HEK293 (cell line): ENCODE measurements at regions not wholly inside any gene's neighbourhood (a gene's known extent, or its start where the extent isn't known, plus 50 kb on each side); places are given as distances from the start of the nearest gene placed in this dataset.

Experiments used
- CTCF ChIA-PET: fragments of 350-600 bp; formaldehyde crosslinking; extraction: SDS; loops from one replicate; lab custom pipeline; 2021; ENCODE audit warnings: antibody characterized with exemption; lab: Yijun Ruan, JAX
- POLR2A ChIA-PET: fragments of 300-600 bp; formaldehyde crosslinking; extraction: SDS; loops from one replicate; lab custom pipeline; 2020; ENCODE audit warnings: antibody characterized with exemption, inconsistent platforms; lab: Yijun Ruan, JAX
- H3K27ac ChIP-seq: fragments of 200-500 bp; sonication (Bioruptor generic); 2 replicates; pipeline ENCODE4 v1.5.1; 2014; ENCODE audit warnings: low read depth, low read length, control low read depth, inconsistent platforms; ENCODE audit errors: extremely low read depth
- H3K36me3 ChIP-seq, 2 experiments: fragments of 200-500 bp in 1 of 2; sonication (Bioruptor generic) in 1 of 2; 1 replicate in 1 of 2; 2 replicates in 1 of 2; pipeline ENCODE4 v1.5.1; 2014 to 2017; ENCODE audit warnings: inconsistent platforms in 2 of 2, low read length in 2 of 2; ENCODE audit not compliant: control insufficient read depth in 2 of 2, insufficient read depth in 1 of 2
- H3K4me1 ChIP-seq: fragments of 200-500 bp; sonication (Bioruptor generic); 2 replicates; pipeline ENCODE4 v1.5.1; 2014; ENCODE audit warnings: mild to moderate bottlenecking, low read length, inconsistent platforms; ENCODE audit not compliant: control insufficient read depth, insufficient read depth
- H3K4me3 ChIP-seq: 2 replicates; pipeline ENCODE4 v1.5.1; 2011; ENCODE audit warnings: low read depth, mild to moderate bottlenecking, control low read depth, low read length, moderate library complexity
- H3K9me3 ChIP-seq: fragments of 200-500 bp; sonication (Bioruptor generic); 2 replicates; pipeline ENCODE4 v1.5.1; 2014; ENCODE audit warnings: low read depth, low read length, inconsistent platforms; ENCODE audit not compliant: control insufficient read depth, insufficient read depth
- GLI2 ChIP-seq: fragments of 450-650 bp; formaldehyde crosslinking; IDR thresholded peaks from 2 replicates; pipeline ENCODE4; 2017; ENCODE audit warnings: missing biosample characterization, missing genetic modification characterization, low read depth, borderline replicate concordance
- GLI4 ChIP-seq: fragments of 450-650 bp; formaldehyde crosslinking; IDR thresholded peaks from 2 replicates; pipeline ENCODE4 v1.5.1; 2016; ENCODE audit warnings: missing biosample characterization, missing genetic modification characterization
- OSR2 ChIP-seq: fragments of 450-650 bp; formaldehyde crosslinking; IDR thresholded peaks from 2 replicates; pipeline ENCODE4 v1.5.1; 2016; ENCODE audit warnings: missing biosample characterization, missing genetic modification characterization
- SCRT1 ChIP-seq: fragments of 450-650 bp; formaldehyde crosslinking; IDR thresholded peaks from 2 replicates; pipeline ENCODE4 v1.5.1; 2016; ENCODE audit warnings: missing biosample characterization, missing genetic modification characterization, borderline replicate concordance
- SP7 ChIP-seq: fragments of 450-650 bp; formaldehyde crosslinking; IDR thresholded peaks from 2 replicates; pipeline ENCODE4 v1.5.1; 2016; ENCODE audit warnings: missing biosample characterization, missing genetic modification characterization
- YY1 ChIP-seq: fragments of 450-650 bp; formaldehyde crosslinking; IDR thresholded peaks from 2 replicates; pipeline ENCODE4 v1.5.1; 2018; ENCODE audit warnings: missing biosample characterization, missing genetic modification characterization
- ZBTB21 ChIP-seq: fragments of 450-650 bp; formaldehyde crosslinking; IDR thresholded peaks from 2 replicates; pipeline ENCODE4 v1.5.1; 2017; ENCODE audit warnings: missing biosample characterization, missing genetic modification characterization
- ZBTB48 ChIP-seq: fragments of 450-650 bp; formaldehyde crosslinking; IDR thresholded peaks from 2 replicates; pipeline ENCODE4 v1.5.1; 2016; ENCODE audit warnings: missing biosample characterization, missing genetic modification characterization
- ZFP37 ChIP-seq: fragments of 450-650 bp; formaldehyde crosslinking; IDR thresholded peaks from 2 replicates; pipeline ENCODE4 v1.5.1; 2016; ENCODE audit warnings: missing biosample characterization, missing genetic modification characterization
- ZFP41 ChIP-seq: fragments of 450-650 bp; formaldehyde crosslinking; IDR thresholded peaks from 2 replicates; pipeline ENCODE4 v1.5.1; 2016; ENCODE audit warnings: missing biosample characterization, missing genetic modification characterization, borderline replicate concordance
- ZIC2 ChIP-seq: fragments of 450-650 bp; formaldehyde crosslinking; IDR thresholded peaks from 2 replicates; pipeline ENCODE4 v1.5.1; 2016; ENCODE audit warnings: missing biosample characterization, missing genetic modification characterization
- ZNF133 ChIP-seq: fragments of 450-650 bp; formaldehyde crosslinking; IDR thresholded peaks from 2 replicates; pipeline ENCODE4 v1.5.1; 2016; ENCODE audit warnings: missing biosample characterization, missing genetic modification characterization
- ZNF174 ChIP-seq: fragments of 450-650 bp; formaldehyde crosslinking; IDR thresholded peaks from 2 replicates; pipeline ENCODE4 v1.5.0; 2017; ENCODE audit warnings: missing biosample characterization, mild to moderate bottlenecking, missing genetic modification characterization
- ZNF175 ChIP-seq: fragments of 450-650 bp; formaldehyde crosslinking; IDR thresholded peaks from 2 replicates; pipeline ENCODE4 v1.5.1; 2016; ENCODE audit warnings: missing biosample characterization, missing genetic modification characterization
- ZNF266 ChIP-seq: fragments of 450-650 bp; formaldehyde crosslinking; IDR thresholded peaks from 2 replicates; pipeline ENCODE4 v1.5.1; 2016; ENCODE audit warnings: missing biosample characterization, missing genetic modification characterization, low read depth
- ZNF292 ChIP-seq: fragments of 450-650 bp; formaldehyde crosslinking; IDR thresholded peaks from 2 replicates; pipeline ENCODE4 v1.5.1; 2016; ENCODE audit warnings: low read depth, missing biosample characterization, missing genetic modification characterization, borderline replicate concordance
- ZNF423 ChIP-seq: fragments of 450-650 bp; formaldehyde crosslinking; IDR thresholded peaks from 2 replicates; pipeline ENCODE4 v1.5.1; 2016; ENCODE audit warnings: missing biosample characterization, missing genetic modification characterization
- ZNF473 ChIP-seq: fragments of 450-650 bp; formaldehyde crosslinking; IDR thresholded peaks from 2 replicates; pipeline ENCODE4 v1.5.1; 2017; ENCODE audit warnings: missing biosample characterization, missing genetic modification characterization
- ZNF514 ChIP-seq: fragments of 450-650 bp; formaldehyde crosslinking; IDR thresholded peaks from 2 replicates; pipeline ENCODE4 v1.5.1; 2016; ENCODE audit warnings: missing biosample characterization, missing genetic modification characterization
- ZNF558 ChIP-seq: fragments of 450-650 bp; formaldehyde crosslinking; IDR thresholded peaks from 2 replicates; pipeline ENCODE4 v1.5.1; 2016; ENCODE audit warnings: missing biosample characterization, missing genetic modification characterization
- ZNF623 ChIP-seq: fragments of 450-650 bp; formaldehyde crosslinking; IDR thresholded peaks from 2 replicates; pipeline ENCODE4 v1.5.1; 2016; ENCODE audit warnings: missing biosample characterization, missing genetic modification characterization
- ZNF629 ChIP-seq: fragments of 450-650 bp; formaldehyde crosslinking; IDR thresholded peaks from 2 replicates; pipeline ENCODE4 v1.5.1; 2017; ENCODE audit warnings: missing biosample characterization, missing genetic modification characterization
- ZNF658 ChIP-seq: fragments of 450-650 bp; formaldehyde crosslinking; IDR thresholded peaks from 2 replicates; pipeline ENCODE4; 2016; ENCODE audit warnings: missing biosample characterization, missing genetic modification characterization
- ZNF664 ChIP-seq: fragments of 450-650 bp; formaldehyde crosslinking; IDR thresholded peaks from 2 replicates; pipeline ENCODE4 v1.5.1; 2016; ENCODE audit warnings: missing biosample characterization, missing genetic modification characterization
- ZNF701 ChIP-seq: fragments of 450-650 bp; formaldehyde crosslinking; IDR thresholded peaks from 2 replicates; pipeline ENCODE4 v1.5.1; 2016; ENCODE audit warnings: missing biosample characterization, missing genetic modification characterization
- ZNF777 ChIP-seq: fragments of 450-650 bp; formaldehyde crosslinking; IDR thresholded peaks from 2 replicates; pipeline ENCODE4 v1.5.1; 2017; ENCODE audit warnings: missing biosample characterization, missing genetic modification characterization, borderline replicate concordance
- TF ChIP-seq, protein P1 (sequence below): fragments of 450-650 bp; formaldehyde crosslinking; IDR thresholded peaks from 2 replicates; pipeline ENCODE4 v1.5.1; 2016; ENCODE audit warnings: missing biosample characterization, missing genetic modification characterization
- TF ChIP-seq, protein P2 (sequence below): fragments of 450-650 bp; formaldehyde crosslinking; IDR thresholded peaks from 2 replicates; pipeline ENCODE4 v1.5.1; 2016; ENCODE audit warnings: missing biosample characterization, missing genetic modification characterization
- TF ChIP-seq, protein P3 (sequence below): fragments of 450-650 bp; formaldehyde crosslinking; IDR thresholded peaks from 2 replicates; pipeline ENCODE4 v1.5.1; 2016; ENCODE audit warnings: missing biosample characterization, missing genetic modification characterization
- TF ChIP-seq, protein P4 (sequence below): fragments of 450-650 bp; IDR thresholded peaks from 2 replicates; pipeline ENCODE4 v1.5.1; 2018; ENCODE audit warnings: missing biosample characterization, mild to moderate bottlenecking, missing genetic modification characterization

DNA sequence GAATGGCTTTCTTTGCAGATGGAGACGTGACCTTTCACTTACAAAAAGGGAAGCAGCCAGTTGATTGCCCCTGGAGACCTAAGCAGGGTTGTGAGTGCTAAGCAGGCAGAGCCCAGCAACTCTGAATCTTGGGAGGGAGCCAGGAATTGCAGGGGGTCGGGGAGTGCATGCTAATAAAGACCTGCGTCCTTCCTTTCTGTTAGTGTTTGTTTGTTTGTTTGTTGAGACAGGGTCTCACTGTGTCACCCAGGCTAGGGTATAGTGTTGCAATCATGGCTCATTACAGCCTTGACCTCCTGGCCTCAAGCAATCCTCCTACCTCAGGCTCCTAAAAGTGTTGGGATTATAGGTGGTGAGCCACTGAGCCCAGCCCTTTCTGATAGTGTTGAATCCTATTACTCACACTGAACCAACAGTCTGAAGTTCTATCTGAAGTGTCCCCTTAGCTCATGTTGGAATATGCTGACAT is 137.4 kb downstream of the CEP135 start:
- Histone ChIP-seq H3K9me3 (no peaks in the 10 kb centered on the region), H3K4me1 (peaks cover 8% of the 10 kb centered on the region), H3K36me3 (no peaks in the 10 kb centered on the region), H3K27ac (no peak overlapping the region), H3K4me3 (no peak overlapping the region)
- ChIA-PET CTCF (no interaction called here), POLR2A (interaction anchor here (0.6 kb wide), 1 partner anchor 1000 kb away, joined by 3 read pairs; no protein-coding TSS in a partner anchor)
- TF ChIP-seq, protein P1, sequence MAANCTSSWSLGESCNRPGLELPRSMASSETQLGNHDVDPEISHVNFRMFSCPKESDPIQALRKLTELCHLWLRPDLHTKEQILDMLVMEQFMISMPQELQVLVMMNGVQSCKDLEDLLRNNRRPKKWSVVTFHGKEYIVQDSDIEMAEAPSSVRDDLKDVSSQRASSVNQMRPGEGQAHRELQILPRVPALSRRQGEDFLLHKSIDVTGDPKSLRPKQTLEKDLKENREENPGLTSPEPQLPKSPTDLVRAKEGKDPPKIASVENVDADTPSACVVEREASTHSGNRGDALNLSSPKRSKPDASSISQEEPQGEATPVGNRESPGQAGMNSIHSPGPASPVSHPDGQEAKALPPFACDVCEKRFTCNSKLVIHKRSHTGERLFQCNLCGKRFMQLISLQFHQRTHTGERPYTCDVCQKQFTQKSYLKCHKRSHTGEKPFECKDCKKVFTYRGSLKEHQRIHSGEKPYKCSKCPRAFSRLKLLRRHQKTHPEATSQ (tag by site-specific recombination), result no peak
- no peak for TF ChIP-seq ZFP37 (tag by site-specific recombination)
- TF ChIP-seq ZNF664, result no peak
- TF ChIP-seq ZNF292 (tag by site-specific recombination), result no peak
- TF ChIP-seq ZNF623 (tag by site-specific recombination), result no peak
- TF ChIP-seq ZNF175, result no peak
- peak; percentile 87 for TF ChIP-seq ZBTB48 (tag by site-specific recombination)
- TF ChIP-seq ZNF558 (tag by site-specific recombination), result no peak
- no peak for TF ChIP-seq GLI2
- no peak for TF ChIP-seq GLI4 (tag by site-specific recombination)
- TF ChIP-seq ZNF514 (tag by site-specific recombination), result no peak
- TF ChIP-seq SCRT1 (tag by site-specific recombination), result 0 out of 2 replicates have a peak, but pooled peaks have one; percentile 22
- no peak for TF ChIP-seq YY1 (tag by site-specific recombination)
- TF ChIP-seq SP7 (tag by site-specific recombination), result peak; percentile 90
- TF ChIP-seq ZNF658 (tag by site-specific recombination), result no peak
- TF ChIP-seq ZNF133 (tag by site-specific recombination), result no peak
- no peak for TF ChIP-seq ZBTB21
- TF ChIP-seq ZNF266 (tag by site-specific recombination), result no peak
- TF ChIP-seq ZNF423 (tag by site-specific recombination), result no peak
- peak; percentile 50; the same call in 1 of the 2 replicates for TF ChIP-seq ZNF629 (tag by site-specific recombination)
- TF ChIP-seq, protein P2, sequence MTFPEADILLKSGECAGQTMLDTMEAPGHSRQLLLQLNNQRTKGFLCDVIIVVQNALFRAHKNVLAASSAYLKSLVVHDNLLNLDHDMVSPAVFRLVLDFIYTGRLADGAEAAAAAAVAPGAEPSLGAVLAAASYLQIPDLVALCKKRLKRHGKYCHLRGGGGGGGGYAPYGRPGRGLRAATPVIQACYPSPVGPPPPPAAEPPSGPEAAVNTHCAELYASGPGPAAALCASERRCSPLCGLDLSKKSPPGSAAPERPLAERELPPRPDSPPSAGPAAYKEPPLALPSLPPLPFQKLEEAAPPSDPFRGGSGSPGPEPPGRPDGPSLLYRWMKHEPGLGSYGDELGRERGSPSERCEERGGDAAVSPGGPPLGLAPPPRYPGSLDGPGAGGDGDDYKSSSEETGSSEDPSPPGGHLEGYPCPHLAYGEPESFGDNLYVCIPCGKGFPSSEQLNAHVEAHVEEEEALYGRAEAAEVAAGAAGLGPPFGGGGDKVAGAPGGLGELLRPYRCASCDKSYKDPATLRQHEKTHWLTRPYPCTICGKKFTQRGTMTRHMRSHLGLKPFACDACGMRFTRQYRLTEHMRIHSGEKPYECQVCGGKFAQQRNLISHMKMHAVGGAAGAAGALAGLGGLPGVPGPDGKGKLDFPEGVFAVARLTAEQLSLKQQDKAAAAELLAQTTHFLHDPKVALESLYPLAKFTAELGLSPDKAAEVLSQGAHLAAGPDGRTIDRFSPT (tag by site-specific recombination), result no peak
- no peak for TF ChIP-seq ZNF701 (tag by site-specific recombination)
- no peak for TF ChIP-seq ZNF777 (tag by site-specific recombination)
- no peak for TF ChIP-seq ZNF174
- peak; percentile 74 for TF ChIP-seq ZIC2 (tag by site-specific recombination)
- TF ChIP-seq, protein P3, sequence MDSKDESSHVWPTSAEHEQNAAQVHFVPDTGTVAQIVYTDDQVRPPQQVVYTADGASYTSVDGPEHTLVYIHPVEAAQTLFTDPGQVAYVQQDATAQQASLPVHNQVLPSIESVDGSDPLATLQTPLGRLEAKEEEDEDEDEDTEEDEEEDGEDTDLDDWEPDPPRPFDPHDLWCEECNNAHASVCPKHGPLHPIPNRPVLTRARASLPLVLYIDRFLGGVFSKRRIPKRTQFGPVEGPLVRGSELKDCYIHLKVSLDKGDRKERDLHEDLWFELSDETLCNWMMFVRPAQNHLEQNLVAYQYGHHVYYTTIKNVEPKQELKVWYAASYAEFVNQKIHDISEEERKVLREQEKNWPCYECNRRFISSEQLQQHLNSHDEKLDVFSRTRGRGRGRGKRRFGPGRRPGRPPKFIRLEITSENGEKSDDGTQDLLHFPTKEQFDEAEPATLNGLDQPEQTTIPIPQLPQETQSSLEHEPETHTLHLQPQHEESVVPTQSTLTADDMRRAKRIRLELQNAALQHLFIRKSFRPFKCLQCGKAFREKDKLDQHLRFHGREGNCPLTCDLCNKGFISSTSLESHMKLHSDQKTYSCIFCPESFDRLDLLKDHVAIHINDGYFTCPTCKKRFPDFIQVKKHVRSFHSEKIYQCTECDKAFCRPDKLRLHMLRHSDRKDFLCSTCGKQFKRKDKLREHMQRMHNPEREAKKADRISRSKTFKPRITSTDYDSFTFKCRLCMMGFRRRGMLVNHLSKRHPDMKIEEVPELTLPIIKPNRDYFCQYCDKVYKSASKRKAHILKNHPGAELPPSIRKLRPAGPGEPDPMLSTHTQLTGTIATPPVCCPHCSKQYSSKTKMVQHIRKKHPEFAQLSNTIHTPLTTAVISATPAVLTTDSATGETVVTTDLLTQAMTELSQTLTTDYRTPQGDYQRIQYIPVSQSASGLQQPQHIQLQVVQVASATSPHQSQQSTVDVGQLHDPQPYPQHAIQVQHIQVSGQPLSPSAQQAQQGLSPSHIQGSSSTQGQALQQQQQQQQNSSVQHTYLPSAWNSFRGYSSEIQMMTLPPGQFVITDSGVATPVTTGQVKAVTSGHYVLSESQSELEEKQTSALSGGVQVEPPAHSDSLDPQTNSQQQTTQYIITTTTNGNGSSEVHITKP (tag by site-specific recombination), result peak; percentile 51; the same call in 1 of the 2 replicates
- TF ChIP-seq, protein P4, sequence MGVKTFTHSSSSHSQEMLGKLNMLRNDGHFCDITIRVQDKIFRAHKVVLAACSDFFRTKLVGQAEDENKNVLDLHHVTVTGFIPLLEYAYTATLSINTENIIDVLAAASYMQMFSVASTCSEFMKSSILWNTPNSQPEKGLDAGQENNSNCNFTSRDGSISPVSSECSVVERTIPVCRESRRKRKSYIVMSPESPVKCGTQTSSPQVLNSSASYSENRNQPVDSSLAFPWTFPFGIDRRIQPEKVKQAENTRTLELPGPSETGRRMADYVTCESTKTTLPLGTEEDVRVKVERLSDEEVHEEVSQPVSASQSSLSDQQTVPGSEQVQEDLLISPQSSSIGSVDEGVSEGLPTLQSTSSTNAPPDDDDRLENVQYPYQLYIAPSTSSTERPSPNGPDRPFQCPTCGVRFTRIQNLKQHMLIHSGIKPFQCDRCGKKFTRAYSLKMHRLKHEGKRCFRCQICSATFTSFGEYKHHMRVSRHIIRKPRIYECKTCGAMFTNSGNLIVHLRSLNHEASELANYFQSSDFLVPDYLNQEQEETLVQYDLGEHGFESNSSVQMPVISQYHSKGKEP (tag by site-specific recombination), result peak; percentile 68; the same call in 1 of the 2 replicates
- TF ChIP-seq ZFP41 (tag by site-specific recombination), result no peak
- TF ChIP-seq ZNF473 (tag by site-specific recombination), result no peak
- peak; percentile 82 for TF ChIP-seq OSR2 (tag by site-specific recombination)
